Esophagus squamous epithelium (tissue), 4 donors: ENCODE measurements at regions not wholly inside any gene's neighbourhood (a gene's known extent, or its start where the extent isn't known, plus 50 kb on each side); places are given as distances from the start of the nearest gene placed in this dataset.

Experiments
- POLR2A ChIP-seq, 4 donors: fragments of 450-650 bp; IDR thresholded peaks; one replicate each; pipeline ENCODE4 v1.6.1; 2017; ENCODE audit warnings: antibody characterized with exemption in 4 of 4, mild to moderate bottlenecking in 4 of 4, moderate library complexity in 3 of 4
- TF ChIP-seq, protein P1 (sequence below), 6 experiments: fragments of 450-650 bp in 4 of 6; fragments of 200-600 bp in 2 of 6; sonication (generic) in 2 of 6; IDR thresholded peaks; one replicate each; pipeline ENCODE4 v1.5.1; 2016 to 2019; ENCODE audit warnings: antibody characterized with exemption in 6 of 6, mild to moderate bottlenecking in 4 of 6, moderate library complexity in 4 of 6

DNA sequence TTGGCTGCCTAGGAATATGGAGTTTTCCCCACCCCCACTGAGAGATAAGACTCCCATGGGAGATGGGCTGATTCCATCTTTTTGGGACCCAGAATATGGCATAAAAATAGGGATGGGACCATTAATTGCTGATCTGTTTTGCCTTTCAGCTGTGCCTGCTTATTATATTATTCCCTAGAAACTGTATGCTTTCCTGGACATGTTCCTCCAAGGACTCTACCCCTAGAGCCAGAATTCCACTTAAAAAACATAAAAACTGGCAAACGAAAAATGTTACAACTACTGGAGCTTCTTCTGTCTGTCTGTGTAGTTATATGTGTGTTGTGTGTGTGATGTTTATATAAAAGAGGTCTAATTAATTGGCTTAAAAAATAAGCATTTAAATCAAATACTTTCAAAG lies 159.9 kb upstream of the PRR20A start:
- TF ChIP-seq, protein P1, sequence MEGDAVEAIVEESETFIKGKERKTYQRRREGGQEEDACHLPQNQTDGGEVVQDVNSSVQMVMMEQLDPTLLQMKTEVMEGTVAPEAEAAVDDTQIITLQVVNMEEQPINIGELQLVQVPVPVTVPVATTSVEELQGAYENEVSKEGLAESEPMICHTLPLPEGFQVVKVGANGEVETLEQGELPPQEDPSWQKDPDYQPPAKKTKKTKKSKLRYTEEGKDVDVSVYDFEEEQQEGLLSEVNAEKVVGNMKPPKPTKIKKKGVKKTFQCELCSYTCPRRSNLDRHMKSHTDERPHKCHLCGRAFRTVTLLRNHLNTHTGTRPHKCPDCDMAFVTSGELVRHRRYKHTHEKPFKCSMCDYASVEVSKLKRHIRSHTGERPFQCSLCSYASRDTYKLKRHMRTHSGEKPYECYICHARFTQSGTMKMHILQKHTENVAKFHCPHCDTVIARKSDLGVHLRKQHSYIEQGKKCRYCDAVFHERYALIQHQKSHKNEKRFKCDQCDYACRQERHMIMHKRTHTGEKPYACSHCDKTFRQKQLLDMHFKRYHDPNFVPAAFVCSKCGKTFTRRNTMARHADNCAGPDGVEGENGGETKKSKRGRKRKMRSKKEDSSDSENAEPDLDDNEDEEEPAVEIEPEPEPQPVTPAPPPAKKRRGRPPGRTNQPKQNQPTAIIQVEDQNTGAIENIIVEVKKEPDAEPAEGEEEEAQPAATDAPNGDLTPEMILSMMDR (IDR thresholded peaks at IDR 0.05), result no peak
- no peak for TF ChIP-seq POLR2A (IDR thresholded peaks at IDR 0.05)
